ENCODE measurements at regions not wholly inside any gene's neighbourhood (a gene's known extent, or its start where the extent isn't known, plus 50 kb on each side); places are given as distances from the start of the nearest gene placed in this dataset.

DNA sequence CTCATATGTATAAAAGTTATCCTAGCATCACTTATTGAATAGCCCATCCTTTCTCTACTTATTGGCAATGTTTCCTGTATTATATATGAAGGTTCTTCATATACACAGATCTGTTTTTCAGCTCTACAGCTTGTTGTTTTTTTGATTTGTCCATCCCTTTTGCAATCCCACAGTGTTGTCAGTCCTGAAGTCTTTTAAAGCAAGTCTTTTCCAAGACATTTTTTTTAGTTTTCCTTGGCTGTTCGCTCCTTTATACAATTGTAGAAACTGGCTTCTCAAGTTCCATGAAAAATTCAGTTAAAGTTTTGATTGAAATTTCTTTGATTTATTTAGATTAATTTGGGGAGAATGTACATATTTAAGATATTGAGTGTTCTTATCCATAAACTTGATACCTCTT is 295.3 kb upstream of the SORL1-AS1 start:
- TF ChIP-seq ZNF431 (CRISPR knock-in tag; IDR thresholded peaks at IDR 0.05; ENCODE audit: borderline replicate concordance, low read depth) (no peak), HMG20B (CRISPR knock-in tag; conservative IDR thresholded peaks at IDR 0.05) (no peak), ZNF275 (CRISPR knock-in tag; IDR thresholded peaks at IDR 0.05; ENCODE audit: borderline replicate concordance) (no peak)

Data from HepG2 (cell line).